Nephron (organoid): ENCODE measurements at regions not wholly inside any gene's neighbourhood (a gene's known extent, or its start where the extent isn't known, plus 50 kb on each side); places are given as distances from the start of the nearest gene placed in this dataset.

Experiments used
- H3K27ac Mint-ChIP-seq, 3 experiments: 2 replicates each; pipeline ENCODE4 v1.8.0; 2020; ENCODE audit warnings: mixed read lengths in 3 of 3, mild to moderate bottlenecking in 2 of 3, moderate library complexity in 1 of 3
- H3K27me3 Mint-ChIP-seq: 2 replicates; pipeline ENCODE4 v1.8.0; 2021; ENCODE audit warnings: low read depth, mild to moderate bottlenecking, moderate library complexity, mixed read lengths
- H3K36me3 Mint-ChIP-seq: 2 replicates; pipeline ENCODE4 v1.8.0; 2020; ENCODE audit warnings: low read depth, mixed read lengths
- H3K4me1 Mint-ChIP-seq: 2 replicates; pipeline ENCODE4 v1.8.0; 2020; ENCODE audit warnings: mixed read lengths
- H3K4me3 Mint-ChIP-seq, 3 experiments: 2 replicates each; pipeline ENCODE4 v1.8.0; 2020; ENCODE audit warnings: mild to moderate bottlenecking in 3 of 3, mixed read lengths in 3 of 3, moderate library complexity in 2 of 3
- H3K9me3 Mint-ChIP-seq: 2 replicates; pipeline ENCODE4 v1.8.0; 2020; ENCODE audit warnings: mixed read lengths
- CTCF ChIP-seq, 3 experiments: fragments of 200-600 bp; sonication (generic); IDR thresholded peaks; one replicate each; pipeline ENCODE4 v1.5.0; 2021; ENCODE audit warnings: antibody characterized with exemption in 3 of 3; ENCODE audit not compliant: unreplicated experiment in 3 of 3

GRCh38 chrX:10377427-10377826, 220.7 kb downstream of the CLCN4 start:
- H3K27ac Mint-ChIP-seq = no peak overlapping the region
- H3K4me1 Mint-ChIP-seq = peaks cover 12% of the 10 kb centered on the region
- peaks cover 30% of the 10 kb centered on the region for H3K9me3 Mint-ChIP-seq
- H3K27me3 Mint-ChIP-seq = no peaks in the 10 kb centered on the region
- no peak for TF ChIP-seq CTCF (IDR thresholded peaks at IDR 0.05; ENCODE audit: unreplicated experiment in 3 of 3)
- no peak overlapping the region for H3K4me3 Mint-ChIP-seq
- no peaks in the 10 kb centered on the region for H3K36me3 Mint-ChIP-seq

DNA sequence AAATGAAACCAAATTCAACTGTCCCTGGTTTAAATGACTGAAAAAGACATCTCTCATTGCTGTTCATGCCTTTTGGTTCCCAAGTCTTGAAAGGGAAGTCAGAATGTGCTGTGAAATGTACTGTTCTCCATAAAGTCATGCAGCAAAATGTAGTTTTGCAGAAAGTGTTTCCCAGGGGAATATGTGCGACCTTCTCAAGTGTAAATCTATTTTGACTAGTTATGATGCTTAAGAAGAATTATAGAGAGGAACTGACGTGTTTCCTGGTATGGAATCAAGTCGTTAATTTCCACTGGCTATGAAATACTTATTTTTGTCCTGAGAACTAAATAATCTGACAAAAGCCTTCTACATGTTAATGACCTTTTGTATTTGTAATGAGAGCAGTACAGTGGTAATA, 223.1 kb downstream of the CLCN4 start:
- Mint-ChIP-seq H3K4me3 (no peak overlapping the region), H3K27ac (peak overlapping the region; percentile 43 to 87 (median 60)), H3K4me1 (peaks cover 12% of the 10 kb centered on the region), H3K9me3 (peaks cover 34% of the 10 kb centered on the region), H3K27me3 (no peaks in the 10 kb centered on the region), H3K36me3 (no peaks in the 10 kb centered on the region)
- TF ChIP-seq CTCF (IDR thresholded peaks at IDR 0.05; ENCODE audit: unreplicated experiment in 3 of 3) = no peak

GRCh38 chrX:10380300-10380699, 223.5 kb downstream of the CLCN4 start:
- Mint-ChIP-seq H3K4me3 (no peak overlapping the region), H3K36me3 (no peaks in the 10 kb centered on the region), H3K27ac (peak overlapping the region; percentile 43 to 87 (median 60)), H3K27me3 (no peaks in the 10 kb centered on the region), H3K9me3 (peaks cover 33% of the 10 kb centered on the region), H3K4me1 (peaks cover 12% of the 10 kb centered on the region)
- no peak for TF ChIP-seq CTCF (IDR thresholded peaks at IDR 0.05; ENCODE audit: unreplicated experiment in 3 of 3)

- Mint-ChIP-seq H3K9me3 (peaks cover 27% of the 10 kb centered on the region), H3K27ac (peak overlapping the region; percentile 18 to 87 (median 26)), H3K4me3 (no peak overlapping the region), H3K4me1 (peaks cover 12% of the 10 kb centered on the region), H3K36me3 (no peaks in the 10 kb centered on the region), H3K27me3 (no peaks in the 10 kb centered on the region)
- TF ChIP-seq CTCF (IDR thresholded peaks at IDR 0.05; ENCODE audit: unreplicated experiment in 3 of 3) = no peak
Measured at GRCh38 chrX:10381193-10381592, 224.4 kb downstream of the CLCN4 start.

GRCh38 chrX:10387011-10387410, 230.2 kb downstream of the CLCN4 start:
- no peak overlapping the region for H3K4me3 Mint-ChIP-seq
- H3K36me3 Mint-ChIP-seq = no peaks in the 10 kb centered on the region
- peaks cover 5% of the 10 kb centered on the region for H3K27me3 Mint-ChIP-seq
- no peak for TF ChIP-seq CTCF (IDR thresholded peaks at IDR 0.05; ENCODE audit: unreplicated experiment in 3 of 3)
- H3K4me1 Mint-ChIP-seq = no peaks in the 10 kb centered on the region
- H3K9me3 Mint-ChIP-seq = peaks cover 23% of the 10 kb centered on the region
- H3K27ac Mint-ChIP-seq = no peak overlapping the region

DNA sequence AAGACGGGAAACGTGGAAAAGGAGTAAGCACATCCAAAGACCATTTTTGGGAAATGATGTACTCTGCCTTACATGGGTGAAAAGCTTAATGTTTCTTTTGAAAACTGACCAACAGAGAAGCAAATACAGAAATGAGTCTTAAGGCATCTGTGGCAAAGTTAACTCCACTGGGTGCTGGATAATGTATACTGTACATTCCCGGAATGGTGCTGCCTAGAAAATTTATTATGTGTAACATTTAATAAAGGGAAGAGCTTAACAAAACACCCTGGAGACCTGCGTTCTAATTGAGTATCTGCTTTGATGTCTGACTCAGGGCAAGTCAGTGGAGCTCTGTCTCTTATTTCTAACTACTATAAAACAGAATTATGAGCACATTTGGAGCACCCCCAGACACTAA, 230.2 kb downstream of the MID1 start:
- Mint-ChIP-seq H3K27me3 (peaks cover 5% of the 10 kb centered on the region), H3K4me1 (peaks cover 15% of the 10 kb centered on the region), H3K9me3 (peaks cover 20% of the 10 kb centered on the region), H3K36me3 (no peaks in the 10 kb centered on the region), H3K4me3 (no peak overlapping the region), H3K27ac (peak overlapping the region in 1 of 3 experiments; percentile 49)
- no peak for TF ChIP-seq CTCF (IDR thresholded peaks at IDR 0.05; ENCODE audit: unreplicated experiment in 3 of 3)
